OCI-LY7 (cell line): ENCODE measurements at regions not wholly inside any gene's neighbourhood (a gene's known extent, or its start where the extent isn't known, plus 50 kb on each side); places are given as distances from the start of the nearest gene placed in this dataset.

ENCODE experiments used
- BruUV-seq: library from RNA; stranded (reverse); fragments of 400-500 nt; replicated peaks from 2 replicates; lab custom pipeline; 2021; lab: Mats Ljungman, UMichigan
- CTCF ChIA-PET: fragments of 300-600 bp; sonication (Branson Sonifier 250); formaldehyde crosslinking; loops from one replicate; lab custom pipeline; 2022; ENCODE audit warnings: antibody characterized with exemption; ENCODE audit not compliant: unreplicated experiment; lab: Charles Lee
- POLR2A ChIA-PET: fragments of 300-600 bp; sonication (Branson Sonifier 250); formaldehyde crosslinking; loops from one replicate; lab custom pipeline; 2022; ENCODE audit warnings: antibody characterized with exemption; lab: Charles Lee
- DNase-seq: peaks from one replicate; pipeline ENCODE4 v3.0.0-alpha.2; 2015; ENCODE audit warnings: low spot score
- H2AFZ ChIP-seq: fragments of 200-600 bp; sonication (generic), shearing (Covaris generic); 2 replicates; pipeline ENCODE4 v1.6.1; 2014; ENCODE audit warnings: mild to moderate bottlenecking, antibody characterized with exemption, low read length, moderate library complexity
- H3K27ac ChIP-seq: fragments of 200-600 bp; sonication (generic); 2 replicates; pipeline ENCODE4 v1.5.1; 2014; ENCODE audit warnings: mixed run types, low read depth, mild to moderate bottlenecking, moderate library complexity, low read length, inconsistent platforms; ENCODE audit not compliant: poor library complexity, severe bottlenecking
- H3K36me3 ChIP-seq: fragments of 200-600 bp; sonication (generic); 2 replicates; pipeline ENCODE4 v1.6.1; 2014; ENCODE audit warnings: mild to moderate bottlenecking, antibody characterized with exemption, low read length, moderate library complexity, mixed read lengths; ENCODE audit not compliant: insufficient read depth
- H3K4me1 ChIP-seq: fragments of 200-600 bp; sonication (generic); 2 replicates; pipeline ENCODE4 v1.5.1; 2014; ENCODE audit warnings: mild to moderate bottlenecking, low read length; ENCODE audit not compliant: insufficient read depth, poor library complexity, severe bottlenecking
- H3K4me2 ChIP-seq: fragments of 200-600 bp; sonication (generic); 2 replicates; pipeline ENCODE4 v1.6.1; 2014; ENCODE audit warnings: mild to moderate bottlenecking, low read length
- H3K4me3 ChIP-seq: fragments of 200-600 bp; sonication (generic); 2 replicates; pipeline ENCODE4 v1.5.1; 2014; ENCODE audit warnings: mild to moderate bottlenecking, low read depth, low read length; ENCODE audit not compliant: poor library complexity, severe bottlenecking
- H3K79me2 ChIP-seq: fragments of 200-600 bp; sonication (generic); 2 replicates; pipeline ENCODE4 v1.6.1; 2016; ENCODE audit warnings: low read depth, mild to moderate bottlenecking, low read length, moderate library complexity, mixed read lengths; ENCODE audit not compliant: insufficient read depth
- H3K9me2 ChIP-seq: fragments of 200-600 bp; sonication (generic); 2 replicates; pipeline ENCODE4 v1.6.1; 2016; ENCODE audit warnings: mild to moderate bottlenecking, low read length, mixed read lengths; ENCODE audit not compliant: insufficient read depth
- H3K9me3 ChIP-seq: fragments of 200-600 bp; sonication (generic); 2 replicates; pipeline ENCODE4 v1.6.1; 2014; ENCODE audit warnings: mild to moderate bottlenecking, mixed run types, low read length, mixed read lengths
- H4K20me1 ChIP-seq: fragments of 200-600 bp; sonication (generic); 2 replicates; pipeline ENCODE4 v1.6.1; 2014; ENCODE audit warnings: mild to moderate bottlenecking, antibody characterized with exemption, low read length, moderate library complexity, mixed read lengths; ENCODE audit not compliant: insufficient read depth
- EZH2phosphoT487 ChIP-seq: fragments of 200-600 bp; sonication (generic); IDR thresholded peaks from 2 replicates; pipeline ENCODE4 v1.6.1; 2018; ENCODE audit warnings: low read depth, borderline replicate concordance, mild to moderate bottlenecking, mixed run types, antibody characterized with exemption, low read length, moderate library complexity, mixed read lengths
- intact Hi-C: fragments of 100-400 bp; cut with micrococcal nuclease; formaldehyde crosslinking; loops from one replicate; pipeline ENCODE4 v1.10.0; 2022; ENCODE audit not compliant: unreplicated experiment
- TF ChIP-seq, protein P1 (sequence below): fragments of 200-600 bp; sonication (generic); conservative IDR thresholded peaks from 2 replicates; pipeline ENCODE4 v1.5.1; 2014; ENCODE audit warnings: mild to moderate bottlenecking, antibody characterized with exemption, low read length, moderate library complexity, mixed read lengths

DNA sequence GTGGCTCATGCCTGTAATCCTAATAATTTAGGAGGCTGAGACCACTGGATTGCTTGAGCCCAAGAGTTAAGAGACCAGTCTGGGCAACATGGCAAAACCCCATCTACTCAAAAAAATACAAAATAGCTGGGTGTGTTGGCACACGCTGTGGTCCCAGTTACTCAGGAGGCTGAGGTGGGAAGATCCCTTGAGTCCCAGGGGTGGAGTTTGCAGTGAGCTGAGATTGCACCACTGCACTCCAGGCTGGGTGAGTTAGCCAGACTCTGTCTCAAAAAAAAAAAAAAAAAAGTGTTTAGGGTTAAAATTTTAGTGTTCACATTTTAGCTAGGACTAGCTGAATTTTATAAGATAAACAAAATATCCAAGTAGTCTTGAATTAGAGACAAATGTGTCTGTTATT lies 1340.1 kb upstream of the EPHA6 start:
- 0 out of 2 replicates have a peak, but pooled peaks cover 6% of the 10 kb centered on the region for H3K9me3 ChIP-seq
- TF ChIP-seq, protein P1, sequence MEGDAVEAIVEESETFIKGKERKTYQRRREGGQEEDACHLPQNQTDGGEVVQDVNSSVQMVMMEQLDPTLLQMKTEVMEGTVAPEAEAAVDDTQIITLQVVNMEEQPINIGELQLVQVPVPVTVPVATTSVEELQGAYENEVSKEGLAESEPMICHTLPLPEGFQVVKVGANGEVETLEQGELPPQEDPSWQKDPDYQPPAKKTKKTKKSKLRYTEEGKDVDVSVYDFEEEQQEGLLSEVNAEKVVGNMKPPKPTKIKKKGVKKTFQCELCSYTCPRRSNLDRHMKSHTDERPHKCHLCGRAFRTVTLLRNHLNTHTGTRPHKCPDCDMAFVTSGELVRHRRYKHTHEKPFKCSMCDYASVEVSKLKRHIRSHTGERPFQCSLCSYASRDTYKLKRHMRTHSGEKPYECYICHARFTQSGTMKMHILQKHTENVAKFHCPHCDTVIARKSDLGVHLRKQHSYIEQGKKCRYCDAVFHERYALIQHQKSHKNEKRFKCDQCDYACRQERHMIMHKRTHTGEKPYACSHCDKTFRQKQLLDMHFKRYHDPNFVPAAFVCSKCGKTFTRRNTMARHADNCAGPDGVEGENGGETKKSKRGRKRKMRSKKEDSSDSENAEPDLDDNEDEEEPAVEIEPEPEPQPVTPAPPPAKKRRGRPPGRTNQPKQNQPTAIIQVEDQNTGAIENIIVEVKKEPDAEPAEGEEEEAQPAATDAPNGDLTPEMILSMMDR, result no peak
- TF ChIP-seq EZH2phosphoT487, result no peak
- no peaks in the 10 kb centered on the region for H3K79me2 ChIP-seq
- ChIA-PET CTCF (no interaction called here), POLR2A (interaction anchor here (1.0 kb wide), 1 partner anchor 9 kb away, joined by 3 read pairs; no protein-coding TSS in a partner anchor)
- H3K27ac ChIP-seq, result no peak overlapping the region
- DNase-seq, result no peak
- no peaks in the 10 kb centered on the region for H3K4me1 ChIP-seq
- no peak overlapping the region for H3K4me2 ChIP-seq
- H3K4me3 ChIP-seq, result no peak overlapping the region
- intact Hi-C loops, result no loop called here
- no peaks in the 10 kb centered on the region for H3K9me2 ChIP-seq
- BruUV-seq, result no TSS peak
- H2AFZ ChIP-seq, result no peak overlapping the region
- no peaks in the 10 kb centered on the region for H3K36me3 ChIP-seq
- no peaks in the 10 kb centered on the region for H4K20me1 ChIP-seq

GRCh38 chr3:95476534-95476933 lies 1337.9 kb upstream of the EPHA6 start:
- Histone ChIP-seq H3K4me1 (no peaks in the 10 kb centered on the region), H3K4me2 (no peak overlapping the region), H3K9me3 (0 out of 2 replicates have a peak, but pooled peaks cover 5% of the 10 kb centered on the region), H2AFZ (no peak overlapping the region), H3K9me2 (no peaks in the 10 kb centered on the region), H4K20me1 (no peaks in the 10 kb centered on the region), H3K79me2 (no peaks in the 10 kb centered on the region), H3K27ac (no peak overlapping the region), H3K36me3 (no peaks in the 10 kb centered on the region), H3K4me3 (no peak overlapping the region)
- DNase-seq, result no peak
- POLR2A ChIA-PET, result interaction anchor here (0.6 kb wide), 1 partner anchor 15 kb away, joined by 3 read pairs; no protein-coding TSS in a partner anchor
- no peak for TF ChIP-seq EZH2phosphoT487
- TF ChIP-seq, protein P1, result no peak
- CTCF ChIA-PET, result no interaction called here
- intact Hi-C loops, result no loop called here
- BruUV-seq, result no TSS peak

DNA sequence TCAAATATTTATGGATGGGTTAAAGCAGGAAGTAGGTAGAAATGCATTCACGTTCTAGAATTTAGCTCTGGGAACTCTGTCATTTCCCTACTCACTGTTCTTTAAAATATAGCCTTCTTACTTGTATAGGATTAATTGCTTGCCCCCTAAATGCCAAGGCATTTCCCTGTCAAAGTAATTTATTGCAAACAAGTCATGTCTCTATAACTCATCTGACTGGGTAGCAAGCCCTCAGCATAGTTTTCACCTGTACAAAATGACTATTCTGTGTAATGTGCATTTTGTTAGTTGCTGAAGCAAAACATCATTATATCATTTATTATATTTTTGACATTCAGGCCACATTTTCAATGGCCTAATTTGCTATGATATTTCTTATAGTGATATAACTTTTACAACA lies 1308.2 kb upstream of the EPHA6 start:
- H4K20me1 ChIP-seq, result no peaks in the 10 kb centered on the region
- no TSS peak for BruUV-seq
- H3K4me1 ChIP-seq, result no peaks in the 10 kb centered on the region
- H3K36me3 ChIP-seq, result no peaks in the 10 kb centered on the region
- H3K4me3 ChIP-seq, result no peak overlapping the region
- no peaks in the 10 kb centered on the region for H3K9me3 ChIP-seq
- no peaks in the 10 kb centered on the region for H3K9me2 ChIP-seq
- H2AFZ ChIP-seq, result no peak overlapping the region
- no peak for DNase-seq
- ChIA-PET POLR2A (no interaction called here), CTCF (no interaction called here)
- H3K4me2 ChIP-seq, result no peak overlapping the region
- no peaks in the 10 kb centered on the region for H3K79me2 ChIP-seq
- no peak for TF ChIP-seq EZH2phosphoT487
- TF ChIP-seq, protein P1, result no peak
- H3K27ac ChIP-seq, result no peak overlapping the region
- intact Hi-C loops, result no loop called here
